Smooth muscle cell (in vitro differentiated cells): ENCODE measurements at regions not wholly inside any gene's neighbourhood (a gene's known extent, or its start where the extent isn't known, plus 50 kb on each side); places are given as distances from the start of the nearest gene placed in this dataset.

Experiments
- DNase-seq: peaks from one replicate; lab custom pipeline; 2025; ENCODE audit not compliant: unreplicated experiment; lab: John Stamatoyannopoulos, UW
- H2AFZ ChIP-seq: fragments of 200-600 bp; sonication (generic); 2 replicates; pipeline ENCODE4 v1.6.0; 2016; ENCODE audit warnings: antibody characterized with exemption, low read depth, mild to moderate bottlenecking
- H3F3A ChIP-seq: fragments of 200-600 bp; sonication (generic); 2 replicates; pipeline ENCODE4 v1.6.0; 2017; ENCODE audit warnings: antibody characterized with exemption, low read depth
- H3K27ac ChIP-seq: fragments of 200-600 bp; sonication (generic); 2 replicates; pipeline ENCODE4 v1.5.1; 2016; ENCODE audit warnings: low read depth, mild to moderate bottlenecking
- H3K27me3 ChIP-seq: fragments of 200-600 bp; sonication (generic); 2 replicates; pipeline ENCODE4 v1.6.1; 2016; ENCODE audit warnings: low read depth, mild to moderate bottlenecking
- H3K36me3 ChIP-seq: fragments of 200-600 bp; sonication (generic); 2 replicates; pipeline ENCODE4 v1.5.1; 2016; ENCODE audit warnings: low read depth
- H3K4me1 ChIP-seq: fragments of 200-600 bp; sonication (generic); 2 replicates; pipeline ENCODE4 v1.5.1; 2016; ENCODE audit warnings: low read depth
- H3K4me2 ChIP-seq: fragments of 200-600 bp; sonication (generic); 2 replicates; pipeline ENCODE4 v1.6.0; 2016; ENCODE audit warnings: mild to moderate bottlenecking
- H3K4me3 ChIP-seq: fragments of 200-600 bp; sonication (generic); 2 replicates; pipeline ENCODE4 v1.5.1; 2016; ENCODE audit warnings: mild to moderate bottlenecking
- H3K79me2 ChIP-seq: fragments of 200-600 bp; sonication (generic); 2 replicates; pipeline ENCODE4 v1.6.0; 2016; ENCODE audit warnings: low read depth, mild to moderate bottlenecking
- H3K9ac ChIP-seq: fragments of 200-600 bp; sonication (generic); 2 replicates; pipeline ENCODE4 v1.6.0; 2016; ENCODE audit warnings: low read depth
- H3K9me3 ChIP-seq: fragments of 200-600 bp; sonication (generic); replicated peaks from 2 replicates; pipeline ENCODE4 v1.5.1; 2016; ENCODE audit warnings: low read depth
- H4K20me1 ChIP-seq: fragments of 200-600 bp; sonication (generic); 2 replicates; pipeline ENCODE4 v1.6.0; 2016; ENCODE audit warnings: low read depth
- WGBS: methylation state at CpG from one replicate; pipeline ENCODE4 v1.1.7; 2016; ENCODE audit warnings: low lambda C conversion rate; 5-methylcytosine and 5-hydroxymethylcytosine counted together
- TF ChIP-seq, protein P1 (sequence below): fragments of 200-600 bp; sonication (generic); IDR thresholded peaks from 2 replicates; pipeline ENCODE4 v1.5.1; 2017; ENCODE audit warnings: borderline replicate concordance, mild to moderate bottlenecking, antibody characterized with exemption; ENCODE audit not compliant: insufficient read depth, poor library complexity, severe bottlenecking

DNA sequence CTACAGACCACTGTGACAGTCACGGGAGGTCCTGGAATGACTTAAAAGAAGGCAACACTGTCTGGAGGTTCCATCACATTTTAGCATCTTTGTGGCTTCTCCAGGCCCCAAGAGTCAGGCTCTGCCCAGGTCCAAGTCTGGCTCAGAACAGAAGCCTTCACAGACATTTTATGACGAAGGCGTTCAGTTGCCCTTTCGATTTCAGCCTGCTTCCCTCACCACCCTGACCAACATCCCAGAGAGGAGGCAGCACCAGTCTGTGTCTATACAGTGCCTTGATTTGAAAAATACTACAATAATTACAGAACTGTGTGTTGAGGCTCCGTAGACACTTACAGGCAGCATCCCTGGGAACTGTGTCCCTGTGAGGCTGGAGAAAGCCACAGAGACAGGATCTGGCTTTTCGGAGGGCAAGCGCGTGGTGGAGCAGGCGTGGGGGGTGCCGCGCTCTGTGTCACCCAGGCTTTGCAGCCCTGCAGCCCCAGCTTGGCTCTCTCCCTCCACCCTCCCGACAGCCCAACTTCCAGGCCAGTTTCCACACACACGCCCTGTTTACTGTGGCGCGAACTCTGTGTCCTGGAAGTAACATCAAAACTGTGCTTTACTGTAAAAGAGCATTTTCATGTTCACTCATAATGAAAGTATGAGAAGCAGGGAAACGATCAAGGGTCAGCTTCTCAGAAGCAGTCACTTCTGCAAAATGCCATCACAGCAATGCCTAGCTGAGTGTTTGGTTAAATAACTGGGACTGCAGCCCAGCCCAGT lies 153.5 kb upstream of the ALKAL2 start:
- WGBS: 91% methylated on average over 16 of the region's 16 CpGs
- Histone ChIP-seq H3K79me2 (no peaks in the 10 kb centered on the region), H3K9me3 (no peaks in the 10 kb centered on the region), H3K27ac (no peak overlapping the region), H3K27me3 (no peaks in the 10 kb centered on the region), H3K4me2 (no peak overlapping the region), H2AFZ (no peak overlapping the region), H4K20me1 (no peaks in the 10 kb centered on the region), H3K4me1 (no peaks in the 10 kb centered on the region), H3K36me3 (no peaks in the 10 kb centered on the region), H3K9ac (no peak overlapping the region), H3F3A (no peaks in the 10 kb centered on the region), H3K4me3 (no peak overlapping the region)
- TF ChIP-seq, protein P1, sequence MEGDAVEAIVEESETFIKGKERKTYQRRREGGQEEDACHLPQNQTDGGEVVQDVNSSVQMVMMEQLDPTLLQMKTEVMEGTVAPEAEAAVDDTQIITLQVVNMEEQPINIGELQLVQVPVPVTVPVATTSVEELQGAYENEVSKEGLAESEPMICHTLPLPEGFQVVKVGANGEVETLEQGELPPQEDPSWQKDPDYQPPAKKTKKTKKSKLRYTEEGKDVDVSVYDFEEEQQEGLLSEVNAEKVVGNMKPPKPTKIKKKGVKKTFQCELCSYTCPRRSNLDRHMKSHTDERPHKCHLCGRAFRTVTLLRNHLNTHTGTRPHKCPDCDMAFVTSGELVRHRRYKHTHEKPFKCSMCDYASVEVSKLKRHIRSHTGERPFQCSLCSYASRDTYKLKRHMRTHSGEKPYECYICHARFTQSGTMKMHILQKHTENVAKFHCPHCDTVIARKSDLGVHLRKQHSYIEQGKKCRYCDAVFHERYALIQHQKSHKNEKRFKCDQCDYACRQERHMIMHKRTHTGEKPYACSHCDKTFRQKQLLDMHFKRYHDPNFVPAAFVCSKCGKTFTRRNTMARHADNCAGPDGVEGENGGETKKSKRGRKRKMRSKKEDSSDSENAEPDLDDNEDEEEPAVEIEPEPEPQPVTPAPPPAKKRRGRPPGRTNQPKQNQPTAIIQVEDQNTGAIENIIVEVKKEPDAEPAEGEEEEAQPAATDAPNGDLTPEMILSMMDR: no peak
- no peak for DNase-seq

DNA sequence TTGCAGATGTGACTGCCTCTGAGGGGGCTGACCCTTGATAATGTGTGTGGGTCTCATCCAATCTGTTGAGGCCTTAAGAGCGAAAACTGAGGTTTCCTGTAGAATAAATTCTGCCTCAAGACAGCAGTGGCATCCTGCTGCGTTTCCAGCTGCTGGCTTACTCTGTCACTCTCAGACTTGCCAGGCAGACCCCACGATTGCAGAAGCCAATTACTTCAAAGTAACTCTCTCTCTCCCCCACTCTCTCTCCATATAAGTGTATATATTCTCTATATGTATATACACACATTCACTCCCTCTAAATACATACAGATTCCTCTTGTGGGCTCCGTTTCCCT lies 152.5 kb upstream of the ALKAL2 start:
- no peaks in the 10 kb centered on the region for H3F3A ChIP-seq
- H3K4me1 ChIP-seq: no peaks in the 10 kb centered on the region
- no peak overlapping the region for H3K27ac ChIP-seq
- TF ChIP-seq, protein P1: no peak
- no peak overlapping the region for H3K9ac ChIP-seq
- H4K20me1 ChIP-seq: no peaks in the 10 kb centered on the region
- no peak overlapping the region for H3K4me3 ChIP-seq
- DNase-seq: no peak
- WGBS: 73% methylated on average over 4 of the region's 4 CpGs
- H3K4me2 ChIP-seq: no peak overlapping the region
- no peak overlapping the region for H2AFZ ChIP-seq
- H3K27me3 ChIP-seq: no peaks in the 10 kb centered on the region
- H3K9me3 ChIP-seq: no peaks in the 10 kb centered on the region
- no peaks in the 10 kb centered on the region for H3K36me3 ChIP-seq
- no peaks in the 10 kb centered on the region for H3K79me2 ChIP-seq

GRCh38 chr2:439556-440402 lies 151.9 kb upstream of the ALKAL2 start:
- Histone ChIP-seq H3K9me3 (no peaks in the 10 kb centered on the region), H3K79me2 (no peaks in the 10 kb centered on the region), H3K27ac (no peak overlapping the region), H3K4me2 (no peak overlapping the region), H2AFZ (no peak overlapping the region), H3F3A (no peaks in the 10 kb centered on the region), H3K27me3 (no peaks in the 10 kb centered on the region), H3K4me1 (no peaks in the 10 kb centered on the region), H4K20me1 (no peaks in the 10 kb centered on the region), H3K36me3 (no peaks in the 10 kb centered on the region), H3K9ac (no peak overlapping the region), H3K4me3 (no peak overlapping the region)
- TF ChIP-seq, protein P1: no peak
- 92% methylated on average over 24 of the region's 24 CpGs for WGBS
- no peak for DNase-seq
